Lung (tissue), 11 donors: ENCODE measurements at regions not wholly inside any gene's neighbourhood (a gene's known extent, or its start where the extent isn't known, plus 50 kb on each side); places are given as distances from the start of the nearest gene placed in this dataset.

Experiments
- ATAC-seq: fragments of 200-7000 bp; cut with Tn5 transposase; one replicate; pipeline ENCODE4 v1.9.1; 2020; ENCODE audit warnings: moderate number of reproducible peaks; ENCODE audit not compliant: insufficient read depth, low FRiP score
- DNase-seq, 3 donors: peaks; one replicate each; pipeline ENCODE4 v3.0.0-alpha.2; 2013 to 2017
- H3K27ac ChIP-seq, 2 donors: one replicate each; pipeline ENCODE4 v1.5.1; 2013; ENCODE audit warnings: mild to moderate bottlenecking in 2 of 2, moderate library complexity in 2 of 2, control low read depth in 1 of 2, inconsistent platforms in 1 of 2, low read depth in 1 of 2, low read length in 1 of 2
- H3K27me3 ChIP-seq, 3 donors: one replicate each; pipeline ENCODE4 v1.5.1; 2013; ENCODE audit warnings: low read length in 2 of 3; ENCODE audit not compliant: control insufficient read depth in 3 of 3, insufficient read depth in 3 of 3
- H3K36me3 ChIP-seq, 4 donors: one replicate each; pipeline ENCODE4 v1.5.1; 2013; ENCODE audit warnings: low read length in 4 of 4, mild to moderate bottlenecking in 1 of 4, moderate library complexity in 1 of 4; ENCODE audit not compliant: control insufficient read depth in 4 of 4, insufficient read depth in 4 of 4
- H3K4me1 ChIP-seq, 5 donors: one replicate each; pipeline ENCODE4 v1.5.1; 2013; ENCODE audit warnings: low read length in 5 of 5, mild to moderate bottlenecking in 2 of 5, moderate library complexity in 1 of 5; ENCODE audit not compliant: control insufficient read depth in 5 of 5, insufficient read depth in 5 of 5
- H3K4me3 ChIP-seq: one replicate; pipeline ENCODE4 v1.5.1; 2013; ENCODE audit warnings: mild to moderate bottlenecking, control low read depth, moderate library complexity
- H3K9ac ChIP-seq, 2 donors: one replicate each; pipeline ENCODE4 v1.5.1; 2013; ENCODE audit warnings: low read length in 2 of 2, control low read depth in 1 of 2; ENCODE audit not compliant: insufficient read depth in 1 of 2
- H3K9me3 ChIP-seq, 4 donors: one replicate each; pipeline ENCODE4 v1.5.1; 2013; ENCODE audit warnings: low read length in 3 of 4, mild to moderate bottlenecking in 1 of 4, moderate library complexity in 1 of 4; ENCODE audit not compliant: control insufficient read depth in 4 of 4, insufficient read depth in 3 of 4
- CTCF ChIP-seq: IDR thresholded peaks from 2 replicates; pipeline ENCODE4 v1.5.1; 2012; ENCODE audit warnings: mild to moderate bottlenecking; ENCODE audit errors: control extremely low read depth, extremely low read depth
- WGBS, 2 donors: extraction: QIAGEN DNeasy Blood & Tissue Kit; methylation state at CpG; one replicate each; pipeline ENCODE4 v1.1.7; 2013; 5-methylcytosine and 5-hydroxymethylcytosine counted together
- donor health status: control.
- donor health status: control.
- donor health status: Bipolar disorder and iron deficiency.
- donor health status: healthy.
- donor health status: DM: yes; HTN: yes; CAD: no.

- WGBS, 2 donors, result 85 to 87% methylated on average over 7 of the region's 7 CpGs
- Histone ChIP-seq H3K4me3 (no peak overlapping the region), H3K9ac (no peak overlapping the region), H3K27me3 (no peaks in the 10 kb centered on the region), H3K27ac (peak overlapping the region in 1 of 2 donors; percentile 2), H3K9me3 (no peaks in the 10 kb centered on the region), H3K36me3 (no peaks in the 10 kb centered on the region), H3K4me1 (peaks cover 0 to 35% (median 11%) of the 10 kb centered on the region in 5 donors)
- TF ChIP-seq CTCF, result no peak
- DNase-seq (no peak), ATAC-seq (no peak)
Observed at GRCh38 chr5:56359809-56360685, 126.9 kb upstream of the ANKRD55 start.

- Histone ChIP-seq H3K27me3 (no peaks in the 10 kb centered on the region), H3K27ac (no peak overlapping the region), H3K9me3 (no peaks in the 10 kb centered on the region), H3K9ac (no peak overlapping the region), H3K36me3 (no peaks in the 10 kb centered on the region), H3K4me1 (peaks cover 0 to 35% (median 11%) of the 10 kb centered on the region in 5 donors), H3K4me3 (no peak overlapping the region)
- 57 to 83% methylated on average over 11 to 12 of the region's 12 CpGs for WGBS, 2 donors
- no peak for TF ChIP-seq CTCF
- ATAC-seq, result no peak
- DNase-seq, result peak; percentile 62 to 75 (median 64)
Observed at GRCh38 chr5:56358703-56359681, 125.9 kb upstream of the ANKRD55 start.

GRCh38 chr5:56358046-56358445 lies 124.9 kb upstream of the ANKRD55 start:
- H3K4me1 ChIP-seq, result peaks cover 0 to 35% (median 11%) of the 10 kb centered on the region in 5 donors
- H3K27ac ChIP-seq, result no peak overlapping the region
- H3K4me3 ChIP-seq, result no peak overlapping the region
- ATAC-seq (no peak), DNase-seq (no peak)
- no peaks in the 10 kb centered on the region for H3K36me3 ChIP-seq
- H3K9ac ChIP-seq, result no peak overlapping the region
- TF ChIP-seq CTCF, result no peak
- no peaks in the 10 kb centered on the region for H3K9me3 ChIP-seq
- no peaks in the 10 kb centered on the region for H3K27me3 ChIP-seq
- 94 to 100% methylated on average over 1 of the region's 1 CpG for WGBS, 2 donors
